Ishikawa (cell line): ENCODE measurements at regions not wholly inside any gene's neighbourhood (a gene's known extent, or its start where the extent isn't known, plus 50 kb on each side); places are given as distances from the start of the nearest gene placed in this dataset.

ENCODE experiments used
- CREB1 ChIP-seq: IDR thresholded peaks from 2 replicates; pipeline ENCODE4 v1.6.1; 2012; ENCODE audit warnings: low read depth
- NFIC ChIP-seq: IDR thresholded peaks from 2 replicates; pipeline ENCODE4 v1.6.1; 2012
- TAF1 ChIP-seq: IDR thresholded peaks from 2 replicates; pipeline ENCODE4 v1.6.1; 2012; ENCODE audit warnings: low read depth, mild to moderate bottlenecking

DNA sequence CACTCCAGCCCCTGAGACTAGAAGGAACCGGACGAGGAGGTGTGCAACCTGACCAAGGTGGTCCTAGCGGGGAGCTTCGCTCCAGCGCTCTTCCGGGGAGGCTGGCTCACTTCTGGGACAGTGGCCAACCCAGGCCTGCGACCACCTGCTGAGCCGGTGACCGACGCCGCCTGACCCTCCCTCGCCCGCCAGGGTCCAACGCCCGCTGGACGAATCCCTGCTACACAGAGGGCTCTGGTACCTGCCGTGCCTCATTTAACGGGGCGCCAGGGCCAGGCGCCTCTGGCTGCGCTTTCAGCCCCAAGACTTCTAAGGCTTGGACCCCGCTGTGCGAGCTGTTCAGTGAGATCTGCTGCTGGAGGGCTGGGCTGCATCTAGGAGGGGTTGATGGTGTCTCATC, 99.5 kb upstream of the KCNJ18 start:
- TF ChIP-seq TAF1 (no peak), CREB1 (no peak), NFIC (no peak)
